Central memory CD8-positive, alpha-beta T cell (primary cell): ENCODE measurements at regions not wholly inside any gene's neighbourhood (a gene's known extent, or its start where the extent isn't known, plus 50 kb on each side); places are given as distances from the start of the nearest gene placed in this dataset.

Experiments
- ATAC-seq: fragments of 150-1000 bp; cut with Tn5 transposase; replicated peaks from 2 replicates; pipeline ENCODE4 v1.10.0; 2022; ENCODE audit warnings: mild to moderate bottlenecking, moderate FRiP score, moderate number of reproducible peaks; ENCODE audit not compliant: poor library complexity, severe bottlenecking; ENCODE audit errors: extremely low read depth
- DNase-seq, 2 donors: peaks; one replicate each; pipeline ENCODE4 v3.0.0; 2021; ENCODE audit warnings: low spot score in 2 of 2
- H3K27ac Mint-ChIP-seq: one replicate; pipeline ENCODE4 v1.8.0; 2022; ENCODE audit warnings: low read depth, mild to moderate bottlenecking, moderate library complexity, mixed read lengths
- H3K27me3 Mint-ChIP-seq: one replicate; pipeline ENCODE4 v1.8.0; 2022; ENCODE audit warnings: mixed read lengths
- H3K36me3 Mint-ChIP-seq: one replicate; pipeline ENCODE4 v1.8.0; 2022; ENCODE audit warnings: mild to moderate bottlenecking, moderate library complexity, mixed read lengths; ENCODE audit not compliant: insufficient read depth
- H3K4me1 Mint-ChIP-seq: one replicate; pipeline ENCODE4 v1.8.0; 2022; ENCODE audit warnings: mixed read lengths
- H3K4me3 Mint-ChIP-seq: one replicate; pipeline ENCODE4 v1.8.0; 2022; ENCODE audit warnings: mild to moderate bottlenecking, moderate library complexity, mixed read lengths
- H3K9me3 Mint-ChIP-seq: one replicate; pipeline ENCODE4 v1.8.0; 2022; ENCODE audit warnings: mixed read lengths

DNA sequence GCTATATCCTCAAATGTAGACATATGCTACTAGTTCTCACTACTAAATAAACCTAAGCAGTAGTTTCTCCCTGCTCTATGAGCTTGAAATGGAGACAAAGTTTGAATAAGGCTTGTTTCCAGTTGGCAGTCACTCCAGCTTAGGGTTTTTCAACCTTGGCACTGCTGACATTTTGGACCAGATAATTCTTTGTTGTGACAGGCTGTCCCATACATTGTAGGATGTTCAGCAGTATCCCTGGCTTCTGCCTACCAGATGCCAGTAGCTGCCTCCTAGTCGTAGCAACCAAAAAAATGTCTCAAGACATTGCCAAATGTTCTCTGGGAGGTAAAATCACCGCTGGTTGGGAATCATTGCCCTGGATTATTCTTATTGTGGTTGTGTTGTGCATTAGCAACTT lies 182.7 kb upstream of the PARD3B start:
- Mint-ChIP-seq H3K4me3 (no peak overlapping the region), H3K36me3 (no peaks in the 10 kb centered on the region), H3K9me3 (no peaks in the 10 kb centered on the region), H3K27ac (no peak overlapping the region), H3K27me3 (peaks cover 17% of the 10 kb centered on the region), H3K4me1 (no peaks in the 10 kb centered on the region)
- ATAC-seq (no peak), DNase-seq (no peak)

DNA sequence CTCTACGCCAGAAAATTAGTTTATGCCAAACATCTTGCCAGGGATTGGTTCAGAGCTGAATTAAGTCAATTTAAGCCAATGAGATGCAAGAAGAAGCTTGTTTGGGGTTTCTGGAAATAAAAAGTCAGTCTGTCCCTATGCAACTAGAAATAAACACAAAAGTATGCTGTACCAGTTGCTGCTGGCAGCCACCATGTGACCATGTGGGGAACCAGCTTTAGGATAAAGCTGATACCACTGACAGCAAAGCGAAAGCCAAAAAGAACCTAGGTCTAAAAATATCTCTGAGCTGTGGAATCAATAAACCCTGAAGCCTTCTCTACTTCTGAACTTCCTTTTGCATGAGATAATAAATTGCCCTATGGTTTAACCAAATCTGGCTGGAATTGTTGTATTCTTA lies 181.8 kb upstream of the PARD3B start:
- no peaks in the 10 kb centered on the region for H3K4me1 Mint-ChIP-seq
- H3K27me3 Mint-ChIP-seq = peaks cover 25% of the 10 kb centered on the region
- no peak for ATAC-seq
- H3K4me3 Mint-ChIP-seq = no peak overlapping the region
- H3K9me3 Mint-ChIP-seq = no peaks in the 10 kb centered on the region
- H3K27ac Mint-ChIP-seq = no peak overlapping the region
- H3K36me3 Mint-ChIP-seq = no peaks in the 10 kb centered on the region
- no peak for DNase-seq

DNA sequence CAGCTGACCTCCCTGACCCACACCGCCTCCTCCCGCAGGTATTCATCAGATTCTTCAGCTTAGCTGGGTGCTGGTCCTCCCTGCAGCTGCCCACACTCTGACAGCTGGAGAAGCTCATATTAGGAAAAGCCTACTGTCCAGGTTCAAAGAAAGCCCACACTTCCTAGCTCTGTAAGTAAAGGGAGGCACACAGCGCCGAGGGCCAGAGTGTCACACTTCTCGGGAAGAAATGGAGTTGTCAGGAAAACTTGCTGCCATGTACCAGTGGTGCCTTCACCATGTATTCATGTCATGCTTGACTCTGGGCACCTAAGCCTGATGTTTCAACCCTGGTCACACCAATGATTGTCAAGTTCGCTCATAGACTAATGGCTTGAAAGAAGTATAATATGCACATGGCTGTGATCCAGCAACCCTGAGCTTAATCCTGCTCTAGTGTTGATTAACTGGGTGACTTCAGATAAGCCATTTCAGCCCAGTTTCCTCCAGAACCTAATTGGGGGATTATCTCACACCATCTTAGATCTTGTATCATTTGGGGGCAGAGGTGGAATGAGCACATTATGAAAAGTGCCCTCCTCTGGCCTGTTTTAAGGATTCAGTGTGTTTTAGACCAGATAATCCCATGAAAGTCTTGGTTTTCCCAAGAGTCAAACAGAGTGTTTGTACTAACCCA lies 180.3 kb upstream of the PARD3B start:
- no peaks in the 10 kb centered on the region for H3K4me1 Mint-ChIP-seq
- H3K27ac Mint-ChIP-seq = no peak overlapping the region
- no peaks in the 10 kb centered on the region for H3K9me3 Mint-ChIP-seq
- no peak overlapping the region for H3K4me3 Mint-ChIP-seq
- DNase-seq (no peak), ATAC-seq (no peak)
- H3K36me3 Mint-ChIP-seq = no peaks in the 10 kb centered on the region
- peaks cover 16% of the 10 kb centered on the region for H3K27me3 Mint-ChIP-seq

DNA sequence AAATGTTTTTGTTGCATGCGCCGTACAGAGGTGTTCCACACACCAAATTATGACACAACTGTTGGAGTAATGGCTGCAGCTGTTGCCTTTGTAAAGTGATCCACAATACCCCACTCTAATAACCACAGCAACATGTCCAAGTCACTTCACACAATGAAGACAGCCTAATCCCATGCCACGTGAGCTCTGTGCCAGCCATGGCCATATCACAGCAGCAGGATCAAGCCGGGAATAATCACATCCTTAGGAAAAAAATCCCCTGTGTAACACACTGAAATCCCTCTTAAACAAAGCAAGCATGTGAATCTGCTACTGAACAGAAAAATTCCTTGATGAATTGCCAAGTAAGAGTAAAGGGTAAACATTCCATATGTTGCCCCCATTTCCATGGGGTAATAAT lies 179.5 kb upstream of the PARD3B start:
- Mint-ChIP-seq H3K4me3 (no peak overlapping the region), H3K9me3 (no peaks in the 10 kb centered on the region), H3K27me3 (peaks cover 16% of the 10 kb centered on the region), H3K36me3 (no peaks in the 10 kb centered on the region), H3K27ac (no peak overlapping the region), H3K4me1 (no peaks in the 10 kb centered on the region)
- DNase-seq (no peak), ATAC-seq (no peak)

DNA sequence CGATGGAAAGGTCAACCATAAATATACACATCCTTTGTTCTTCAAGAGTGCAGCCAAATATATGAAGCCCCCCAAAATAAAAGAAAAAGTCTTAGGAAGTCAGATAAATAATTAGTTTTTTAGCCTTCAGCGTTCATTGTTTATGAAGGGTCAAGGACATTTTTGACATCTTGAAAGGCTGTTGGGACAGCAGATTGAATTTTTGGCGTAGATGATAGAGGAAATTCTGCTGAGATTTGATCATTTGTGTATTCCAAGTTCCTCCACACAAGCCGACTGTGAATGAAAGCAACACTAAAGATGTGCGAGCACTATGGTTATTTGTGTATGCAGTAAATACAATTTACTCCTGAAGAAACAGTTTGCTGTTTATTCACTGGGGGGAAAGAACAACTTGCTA lies 177.8 kb upstream of the PARD3B start:
- Mint-ChIP-seq H3K27me3 (peaks cover 27% of the 10 kb centered on the region), H3K4me3 (no peak overlapping the region), H3K36me3 (no peaks in the 10 kb centered on the region), H3K9me3 (no peaks in the 10 kb centered on the region), H3K27ac (no peak overlapping the region), H3K4me1 (no peaks in the 10 kb centered on the region)
- DNase-seq (no peak), ATAC-seq (no peak)

DNA sequence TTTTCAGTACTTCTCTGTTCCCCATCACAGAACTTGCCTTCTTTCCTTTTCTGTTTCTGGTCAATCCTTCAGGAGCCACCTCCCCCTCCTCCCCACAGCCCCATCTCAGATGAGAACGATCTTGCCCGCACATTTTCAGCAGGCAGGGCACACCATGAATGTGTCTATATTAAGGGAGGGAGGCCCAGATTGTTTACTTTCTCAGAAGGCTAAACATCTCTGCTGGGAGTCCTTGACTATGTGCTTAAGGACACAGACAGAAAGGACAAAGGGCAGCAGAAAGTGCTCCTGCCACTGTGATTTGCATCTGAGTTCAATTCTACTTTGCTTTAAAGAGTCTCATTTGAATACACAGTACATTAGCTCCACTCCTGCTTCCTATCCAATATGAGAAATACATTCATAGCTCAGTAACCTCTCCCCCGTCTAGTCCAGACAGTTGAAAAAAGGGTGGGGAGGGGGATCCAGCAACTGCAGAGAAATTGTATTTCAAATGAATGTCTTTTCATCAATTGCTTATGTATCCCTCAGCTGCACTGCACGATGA lies 175.0 kb upstream of the PARD3B start:
- Mint-ChIP-seq H3K4me1 (no peaks in the 10 kb centered on the region), H3K9me3 (no peaks in the 10 kb centered on the region), H3K27ac (no peak overlapping the region), H3K27me3 (peaks cover 37% of the 10 kb centered on the region), H3K4me3 (no peak overlapping the region), H3K36me3 (no peaks in the 10 kb centered on the region)
- no peak for DNase-seq
- no peak for ATAC-seq

DNA sequence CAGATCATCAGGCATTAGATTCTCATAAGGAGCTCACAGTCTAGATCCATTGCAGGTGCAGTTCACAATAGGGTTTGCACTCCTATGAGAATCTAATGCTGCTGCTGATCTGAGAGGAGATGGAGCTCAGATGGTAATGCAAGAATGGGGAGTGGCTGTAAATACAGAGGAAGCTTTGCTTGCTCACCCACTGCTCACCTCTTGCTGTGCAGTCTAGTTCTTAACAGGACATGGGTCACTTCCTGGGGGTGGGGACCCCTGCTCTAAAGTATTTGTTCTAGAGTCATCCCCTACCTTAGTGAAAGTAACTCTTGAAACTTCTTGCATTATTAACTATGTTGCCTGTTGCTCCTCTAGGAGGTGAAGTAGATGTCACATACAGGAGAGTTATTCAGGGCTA lies 171.3 kb upstream of the PARD3B start:
- ATAC-seq = no peak

DNA sequence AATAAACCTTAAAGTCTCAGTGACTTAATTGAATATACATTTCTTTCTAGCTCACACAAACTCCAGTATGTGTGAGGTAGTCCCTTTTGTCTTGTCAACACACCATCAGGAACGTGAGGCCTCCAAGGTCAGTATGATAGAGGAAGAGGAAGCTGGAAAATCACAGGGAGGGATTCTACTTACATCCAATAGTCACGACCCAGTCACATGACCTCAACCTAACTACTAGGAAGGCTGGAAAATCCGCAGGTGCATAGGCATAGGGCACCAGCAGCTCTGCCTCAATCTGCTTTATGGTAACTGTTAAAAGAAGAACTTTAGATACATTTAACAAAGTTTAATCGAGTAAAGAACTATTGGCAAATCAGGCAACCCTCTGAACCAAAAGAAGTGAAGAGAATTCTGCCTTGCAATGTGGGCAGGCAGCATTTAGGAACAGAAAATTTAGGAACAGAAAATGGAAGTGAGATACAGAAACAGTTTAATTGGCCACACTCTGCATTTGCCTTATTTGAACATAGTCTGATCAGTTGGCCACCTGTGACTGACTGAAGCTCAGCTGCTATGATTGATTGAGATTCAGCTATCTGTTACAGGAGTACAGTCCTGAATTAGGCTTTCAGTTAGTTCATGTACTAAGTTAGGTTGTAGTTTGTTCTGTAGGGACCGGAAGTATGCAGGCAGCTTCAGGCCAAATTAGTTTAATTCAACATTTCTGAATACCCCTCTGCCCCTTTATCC lies 165.0 kb upstream of the PARD3B start:
- no peak overlapping the region for H3K27ac Mint-ChIP-seq
- H3K9me3 Mint-ChIP-seq = peaks cover 8% of the 10 kb centered on the region
- no peaks in the 10 kb centered on the region for H3K4me1 Mint-ChIP-seq
- DNase-seq = no peak
- no peak for ATAC-seq
- no peaks in the 10 kb centered on the region for H3K36me3 Mint-ChIP-seq
- H3K27me3 Mint-ChIP-seq = peaks cover 22% of the 10 kb centered on the region
- no peak overlapping the region for H3K4me3 Mint-ChIP-seq

More for the DNA sequence above, 171.3 kb upstream of the PARD3B start:
- H3K9me3 Mint-ChIP-seq = no peaks in the 10 kb centered on the region
- no peaks in the 10 kb centered on the region for H3K36me3 Mint-ChIP-seq
- peaks cover 22% of the 10 kb centered on the region for H3K27me3 Mint-ChIP-seq
- no peak overlapping the region for H3K27ac Mint-ChIP-seq
- no peak overlapping the region for H3K4me3 Mint-ChIP-seq
- H3K4me1 Mint-ChIP-seq = no peaks in the 10 kb centered on the region
- DNase-seq = no peak

DNA sequence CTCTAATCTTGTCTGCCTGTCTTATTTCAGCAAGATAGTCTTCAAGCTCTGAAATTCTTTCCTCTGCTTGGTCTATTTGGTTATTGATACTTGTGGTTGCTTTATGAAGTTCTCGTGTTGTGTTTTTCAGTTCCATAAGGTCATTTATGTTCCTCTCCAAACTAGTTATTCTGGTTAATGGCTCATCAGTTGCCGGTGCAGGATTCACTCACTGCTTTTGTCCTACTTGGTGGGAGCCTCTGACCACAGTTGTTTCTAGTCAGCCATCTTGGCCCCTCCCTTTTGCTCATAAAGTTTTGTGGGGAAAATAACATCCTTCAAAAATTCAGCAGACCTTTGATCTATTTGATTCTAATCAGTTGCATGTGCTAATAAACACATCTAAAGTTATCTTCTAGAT lies 158.6 kb upstream of the PARD3B start:
- Mint-ChIP-seq H3K36me3 (no peaks in the 10 kb centered on the region), H3K4me1 (no peaks in the 10 kb centered on the region), H3K9me3 (peaks cover 4% of the 10 kb centered on the region), H3K27me3 (peaks cover 41% of the 10 kb centered on the region), H3K4me3 (no peak overlapping the region), H3K27ac (no peak overlapping the region)
- ATAC-seq (no peak), DNase-seq (no peak)

DNA sequence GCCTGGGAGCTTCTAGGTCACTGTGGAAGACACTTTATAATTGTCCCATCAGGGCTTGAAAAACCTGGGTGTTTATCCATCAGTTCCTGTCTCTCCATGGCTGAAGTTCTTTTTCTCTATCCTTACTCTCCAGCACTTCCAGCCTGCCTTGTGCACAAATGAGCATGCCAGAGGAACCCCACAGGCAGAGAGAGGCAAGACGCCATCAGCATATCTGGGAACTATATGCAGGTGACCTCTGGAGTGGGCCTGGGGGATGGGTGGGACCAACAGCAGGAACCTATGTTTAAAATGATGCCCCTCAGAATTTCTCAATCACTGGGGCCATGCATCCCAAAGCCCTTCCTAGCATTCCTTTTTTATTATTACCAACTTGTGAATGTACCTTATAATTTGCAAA lies 156.2 kb upstream of the PARD3B start:
- no peak overlapping the region for H3K27ac Mint-ChIP-seq
- H3K4me1 Mint-ChIP-seq = no peaks in the 10 kb centered on the region
- H3K4me3 Mint-ChIP-seq = no peak overlapping the region
- ATAC-seq (no peak), DNase-seq (no peak)
- H3K27me3 Mint-ChIP-seq = peaks cover 31% of the 10 kb centered on the region
- H3K9me3 Mint-ChIP-seq = no peaks in the 10 kb centered on the region
- H3K36me3 Mint-ChIP-seq = no peaks in the 10 kb centered on the region

DNA sequence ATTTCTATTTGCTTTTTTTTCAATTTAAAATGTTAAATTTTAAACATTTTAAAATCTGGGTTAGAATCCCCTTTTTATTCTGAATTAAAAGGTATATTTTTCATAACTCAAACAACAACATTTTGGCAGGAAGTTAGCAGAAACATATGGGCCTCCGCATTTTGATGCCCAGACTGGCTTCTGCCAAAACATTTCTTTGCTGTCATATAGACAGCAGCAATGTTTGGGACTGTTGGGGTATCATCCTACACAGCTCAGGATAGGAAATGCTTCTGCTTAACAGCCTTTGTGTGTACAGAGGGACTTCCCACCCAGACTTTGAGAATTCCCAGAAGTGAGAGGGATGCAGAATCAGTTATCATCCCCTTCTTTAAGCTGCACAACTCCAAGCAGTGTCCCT lies 155.4 kb upstream of the PARD3B start:
- Mint-ChIP-seq H3K4me3 (no peak overlapping the region), H3K27ac (no peak overlapping the region), H3K27me3 (peaks cover 38% of the 10 kb centered on the region), H3K9me3 (peaks cover 2% of the 10 kb centered on the region), H3K36me3 (no peaks in the 10 kb centered on the region), H3K4me1 (no peaks in the 10 kb centered on the region)
- DNase-seq (no peak), ATAC-seq (no peak)

DNA sequence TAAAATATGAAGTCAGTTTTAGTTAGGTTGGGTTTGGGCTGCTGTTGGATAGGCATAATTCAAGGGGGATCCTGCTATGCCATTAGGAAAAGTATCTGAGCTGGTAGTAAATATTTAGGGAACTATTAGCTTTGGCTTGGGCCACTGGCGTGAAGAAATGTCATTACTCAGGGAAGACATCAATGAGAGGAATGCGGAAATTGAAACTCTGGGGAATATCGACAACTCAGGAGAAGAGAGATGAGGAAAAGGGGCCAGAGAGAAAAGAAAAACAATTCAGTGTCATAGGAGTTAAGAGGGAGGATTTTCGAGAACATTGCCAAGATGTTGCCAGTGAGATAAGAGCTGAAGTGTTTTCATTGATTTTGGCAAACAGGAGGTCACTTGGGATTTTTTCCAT lies 149.7 kb upstream of the PARD3B start:
- no peak overlapping the region for H3K4me3 Mint-ChIP-seq
- H3K36me3 Mint-ChIP-seq = no peaks in the 10 kb centered on the region
- no peaks in the 10 kb centered on the region for H3K4me1 Mint-ChIP-seq
- peaks cover 35% of the 10 kb centered on the region for H3K27me3 Mint-ChIP-seq
- no peak for DNase-seq
- peaks cover 11% of the 10 kb centered on the region for H3K9me3 Mint-ChIP-seq
- H3K27ac Mint-ChIP-seq = no peak overlapping the region
- no peak for ATAC-seq

DNA sequence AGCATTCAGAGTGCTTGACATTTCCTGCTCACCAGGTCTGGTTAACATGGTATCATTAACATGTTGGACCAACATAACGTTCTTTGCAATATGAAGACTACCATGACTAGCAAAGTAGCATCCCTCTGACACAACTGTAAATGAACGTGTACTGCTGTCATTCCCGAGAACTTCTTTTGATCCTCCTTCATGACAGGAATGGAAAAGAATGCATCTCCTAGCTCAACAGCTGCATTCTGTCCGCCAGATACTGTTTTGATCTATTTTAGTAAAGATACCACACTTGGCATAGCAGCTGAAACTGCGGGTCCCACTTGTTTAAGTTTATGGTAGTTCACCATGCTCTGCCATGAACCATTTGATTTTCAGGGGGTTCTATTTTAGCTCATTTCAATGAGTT lies 144.2 kb upstream of the PARD3B start:
- ATAC-seq (no peak), DNase-seq (no peak)
- Mint-ChIP-seq H3K4me3 (no peak overlapping the region), H3K27me3 (peaks cover 35% of the 10 kb centered on the region), H3K4me1 (no peaks in the 10 kb centered on the region), H3K27ac (no peak overlapping the region), H3K36me3 (peaks cover 2% of the 10 kb centered on the region), H3K9me3 (peaks cover 11% of the 10 kb centered on the region)
